K562 (cell line): ENCODE measurements at regions not wholly inside any gene's neighbourhood (a gene's known extent, or its start where the extent isn't known, plus 50 kb on each side); places are given as distances from the start of the nearest gene placed in this dataset.

Source experiments
- ATAC-seq: fragments of 200-7000 bp; cut with Tn5 transposase; 3 replicates; pipeline ENCODE4 v1.9.1; 2020; ENCODE audit warnings: moderate library complexity
- BruUV-seq: library from RNA; stranded (reverse); fragments of 400-500 nt; replicated peaks from 2 replicates; lab custom pipeline; 2021; lab: Mats Ljungman, UMichigan
- CTCF ChIA-PET: fragments of 300-600 bp; formaldehyde crosslinking; extraction: SDS; loops from one replicate; lab custom pipeline; 2021; ENCODE audit warnings: low intra/inter-chr PET ratio; lab: Yijun Ruan, JAX
- POLR2A ChIA-PET: fragments of 300-600, 350-650 bp; sonication (Branson Sonifier 250); formaldehyde crosslinking; extraction: SDS; loops from one replicate; lab custom pipeline; 2021; ENCODE audit warnings: antibody characterized with exemption, inconsistent platforms; lab: Yijun Ruan, JAX
- DNase-seq, 4 experiments: peaks; one replicate each; pipeline versions ENCODE4 v3.0.0 to v3.0.0-alpha.2; 2011 to 2018; ENCODE audit warnings: low spot score in 3 of 4, mixed read lengths in 3 of 4; ENCODE audit errors: extremely low read depth in 1 of 4
- FAIRE-seq: peaks from 2 replicates; lab custom pipeline; 2011; peaks lifted over from hg19 to GRCh38; lab: Jason Lieb, UNC
- H2AFZ ChIP-seq: 2 replicates; pipeline ENCODE4 v1.6.0; 2011; ENCODE audit warnings: low read depth, low read length, control low read depth, inconsistent platforms
- H3K27ac ChIP-seq: fragments of 200-600 bp; 3 replicates; pipeline ENCODE4 v1.8.0; 2011; ENCODE audit warnings: low read depth, mild to moderate bottlenecking, control low read depth, inconsistent platforms, low read length, moderate library complexity, mixed read lengths; ENCODE audit errors: extremely low read depth
- H3K27me3 ChIP-seq, 2 experiments: fragments of 300-600 bp in 1 of 2; 2 replicates in 1 of 2; 3 replicates in 1 of 2; pipeline versions ENCODE4 v1.6.0 to v1.8.0; 2011; ENCODE audit warnings: inconsistent platforms in 2 of 2, low read length in 2 of 2, mild to moderate bottlenecking in 1 of 2, mixed read lengths in 1 of 2, moderate library complexity in 1 of 2; ENCODE audit not compliant: control insufficient read depth in 2 of 2, insufficient read depth in 2 of 2
- H3K36me3 ChIP-seq: fragments of 300-600 bp; 3 replicates; pipeline ENCODE4 v1.8.0; 2011; ENCODE audit warnings: mild to moderate bottlenecking, low read length, inconsistent platforms; ENCODE audit not compliant: control insufficient read depth, insufficient read depth
- H3K4me1 ChIP-seq, 2 experiments: fragments of 200-600 bp in 1 of 2; replicated peaks in 1 of 2; 2 replicates in 1 of 2; 3 replicates in 1 of 2; pipeline versions ENCODE4 v1.5.1 to v1.8.0; 2011; ENCODE audit warnings: inconsistent platforms in 2 of 2, low read length in 2 of 2, mild to moderate bottlenecking in 1 of 2, mixed read lengths in 1 of 2, moderate library complexity in 1 of 2; ENCODE audit not compliant: control insufficient read depth in 2 of 2, insufficient read depth in 2 of 2
- H3K4me2 ChIP-seq: 2 replicates; pipeline ENCODE4 v1.6.1; 2011; ENCODE audit warnings: low read length, control low read depth, inconsistent platforms, mixed read lengths; ENCODE audit not compliant: insufficient read depth
- H3K4me3 ChIP-seq: fragments of 200-600 bp; sonication (generic), shearing (Covaris generic); 2 replicates; pipeline ENCODE4 v1.5.1; 2016; ENCODE audit warnings: control low read depth, inconsistent platforms
- H3K79me2 ChIP-seq: fragments of 200-600 bp; 3 replicates; pipeline ENCODE4 v1.8.0; 2011; ENCODE audit warnings: low read length, inconsistent platforms; ENCODE audit not compliant: control insufficient read depth, insufficient read depth
- H3K9ac ChIP-seq, 2 experiments: 2 replicates each; pipeline versions ENCODE4 v1.6.0 to v1.6.1; 2011; ENCODE audit warnings: low read depth in 2 of 2, low read length in 2 of 2, control low read depth in 1 of 2, inconsistent platforms in 1 of 2, mild to moderate bottlenecking in 1 of 2, mixed read lengths in 1 of 2; ENCODE audit not compliant: insufficient read depth in 1 of 2
- H3K9me1 ChIP-seq: one replicate; pipeline ENCODE4 v1.6.0; 2011; ENCODE audit warnings: inconsistent platforms, mild to moderate bottlenecking, low read length, moderate library complexity; ENCODE audit not compliant: control insufficient read depth, insufficient read depth
- H3K9me3 ChIP-seq: replicated peaks from 2 replicates; pipeline ENCODE4 v1.5.1; 2011; ENCODE audit warnings: low read depth, low read length, inconsistent platforms; ENCODE audit not compliant: control insufficient read depth, insufficient read depth
- H4K20me1 ChIP-seq: replicated peaks from 2 replicates; pipeline ENCODE4 v1.6.1; 2011; ENCODE audit warnings: low read length, inconsistent platforms, mixed read lengths; ENCODE audit not compliant: control insufficient read depth, insufficient read depth
- BRD9 ChIP-seq: fragments of 450-650 bp; IDR thresholded peaks from 2 replicates; pipeline ENCODE4 v1.6.1; 2018; ENCODE audit warnings: low read depth; ENCODE audit not compliant: partially characterized antibody
- EP300 ChIP-seq: IDR thresholded peaks from 2 replicates; pipeline ENCODE4 v1.6.1; 2012; ENCODE audit warnings: low read length, improper control_type of control experiment
- MED1 ChIP-seq: sonication (generic); formaldehyde crosslinking; IDR thresholded peaks from 2 replicates; pipeline ENCODE4 v1.8.1; 2023; ENCODE audit warnings: missing genetic modification reagents, borderline replicate concordance
- NCOA1 ChIP-seq: fragments of 450-650 bp; IDR thresholded peaks from 2 replicates; pipeline ENCODE4 v1.6.1; 2016; ENCODE audit warnings: low read depth
- NFXL1 ChIP-seq: fragments of 450-650 bp; formaldehyde crosslinking; IDR thresholded peaks from 2 replicates; pipeline ENCODE4 v1.4.0; 2021; ENCODE audit warnings: mild to moderate bottlenecking
- ZNF174 ChIP-seq: fragments of 250-450 bp; sonication (Bioruptor Pico); IDR thresholded peaks from 2 replicates; pipeline ENCODE4 v1.4.0; 2020; ENCODE audit warnings: mild to moderate bottlenecking
- WGBS: fragments of 100-300 bp; shearing (Covaris generic); methylation state at CpG from one replicate; pipeline ENCODE4 v1.1.6; 2016; ENCODE audit warnings: low coverage, mixed read lengths; ENCODE audit not compliant: insufficient coverage; ENCODE audit errors: missing lambda C conversion rate; 5-methylcytosine and 5-hydroxymethylcytosine counted together
- in situ Hi-C: fragments of 300-500 bp; cut with MboI; formaldehyde crosslinking; loops from 4 replicates; pipeline ENCODE4 v1.15.0; 2018; ENCODE audit warnings: inconsistent platforms, mixed read lengths
- intact Hi-C: fragments of 100-400 bp; cut with micrococcal nuclease; formaldehyde crosslinking; loops from 2 replicates; pipeline ENCODE4 v1.14.2; 2022
- TF ChIP-seq, protein P1 (sequence below): fragments of 250-450 bp; sonication (Bioruptor Pico); IDR thresholded peaks from 2 replicates; pipeline ENCODE4 v1.5.0; 2022; ENCODE audit warnings: mild to moderate bottlenecking
- TF ChIP-seq, protein P2 (sequence below): fragments of 450-650 bp; formaldehyde crosslinking; IDR thresholded peaks from 2 replicates; pipeline ENCODE4 v1.4.0; 2020; ENCODE audit warnings: mild to moderate bottlenecking, moderate library complexity
- TF ChIP-seq, protein P3 (sequence below), 3 experiments: fragments of 200-800 bp in 1 of 3; fragments of 250-450 bp in 1 of 3; fragments of 450-650 bp in 1 of 3; sonication (Bioruptor Pico) in 1 of 3; sonication (Bioruptor generic) in 1 of 3; formaldehyde crosslinking in 1 of 3; IDR thresholded peaks; 2 replicates each; pipeline versions ENCODE4 v1.6.1 to v1.8.0; 2016 to 2022; ENCODE audit warnings: mild to moderate bottlenecking in 2 of 3, missing genetic modification characterization in 2 of 3, missing compliant biosample characterization in 1 of 3, moderate library complexity in 1 of 3
- TF ChIP-seq, protein P4 (sequence below): fragments of 450-650 bp; IDR thresholded peaks from 2 replicates; pipeline ENCODE4 v1.6.1; 2014; ENCODE audit warnings: low read depth, mild to moderate bottlenecking, moderate library complexity, borderline replicate concordance

DNA sequence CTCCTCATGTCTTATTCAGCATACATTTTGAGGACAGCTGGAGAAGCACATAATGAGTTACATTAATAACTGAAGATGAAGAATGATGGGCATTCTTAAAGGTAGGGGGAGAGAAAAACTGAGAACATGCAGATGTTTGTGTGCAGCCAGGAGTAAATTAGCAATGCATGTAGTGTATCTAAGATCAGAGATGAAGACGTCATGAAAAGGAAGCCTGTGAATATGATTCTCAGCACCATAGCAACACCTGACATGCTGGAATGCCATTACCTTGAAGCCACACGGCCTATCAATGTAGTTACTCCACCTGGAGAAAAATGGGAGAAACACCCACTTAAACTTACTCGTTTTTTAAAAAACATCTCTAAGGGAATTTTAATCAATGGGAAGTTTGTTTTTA lies 607.1 kb downstream of the PTPRC start (continued):
- TF ChIP-seq, protein P1, sequence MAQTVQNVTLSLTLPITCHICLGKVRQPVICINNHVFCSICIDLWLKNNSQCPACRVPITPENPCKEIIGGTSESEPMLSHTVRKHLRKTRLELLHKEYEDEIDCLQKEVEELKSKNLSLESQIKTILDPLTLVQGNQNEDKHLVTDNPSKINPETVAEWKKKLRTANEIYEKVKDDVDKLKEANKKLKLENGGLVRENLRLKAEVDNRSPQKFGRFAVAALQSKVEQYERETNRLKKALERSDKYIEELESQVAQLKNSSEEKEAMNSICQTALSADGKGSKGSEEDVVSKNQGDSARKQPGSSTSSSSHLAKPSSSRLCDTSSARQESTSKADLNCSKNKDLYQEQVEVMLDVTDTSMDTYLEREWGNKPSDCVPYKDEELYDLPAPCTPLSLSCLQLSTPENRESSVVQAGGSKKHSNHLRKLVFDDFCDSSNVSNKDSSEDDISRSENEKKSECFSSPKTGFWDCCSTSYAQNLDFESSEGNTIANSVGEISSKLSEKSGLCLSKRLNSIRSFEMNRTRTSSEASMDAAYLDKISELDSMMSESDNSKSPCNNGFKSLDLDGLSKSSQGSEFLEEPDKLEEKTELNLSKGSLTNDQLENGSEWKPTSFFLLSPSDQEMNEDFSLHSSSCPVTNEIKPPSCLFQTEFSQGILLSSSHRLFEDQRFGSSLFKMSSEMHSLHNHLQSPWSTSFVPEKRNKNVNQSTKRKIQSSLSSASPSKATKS (CRISPR knock-in tag) = no peak
- TF ChIP-seq, protein P2, sequence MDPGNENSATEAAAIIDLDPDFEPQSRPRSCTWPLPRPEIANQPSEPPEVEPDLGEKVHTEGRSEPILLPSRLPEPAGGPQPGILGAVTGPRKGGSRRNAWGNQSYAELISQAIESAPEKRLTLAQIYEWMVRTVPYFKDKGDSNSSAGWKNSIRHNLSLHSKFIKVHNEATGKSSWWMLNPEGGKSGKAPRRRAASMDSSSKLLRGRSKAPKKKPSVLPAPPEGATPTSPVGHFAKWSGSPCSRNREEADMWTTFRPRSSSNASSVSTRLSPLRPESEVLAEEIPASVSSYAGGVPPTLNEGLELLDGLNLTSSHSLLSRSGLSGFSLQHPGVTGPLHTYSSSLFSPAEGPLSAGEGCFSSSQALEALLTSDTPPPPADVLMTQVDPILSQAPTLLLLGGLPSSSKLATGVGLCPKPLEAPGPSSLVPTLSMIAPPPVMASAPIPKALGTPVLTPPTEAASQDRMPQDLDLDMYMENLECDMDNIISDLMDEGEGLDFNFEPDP (CRISPR knock-in tag) = no peak
- TF ChIP-seq ZNF174 (no peak), NFXL1 (CRISPR knock-in tag) (no peak)

DNA sequence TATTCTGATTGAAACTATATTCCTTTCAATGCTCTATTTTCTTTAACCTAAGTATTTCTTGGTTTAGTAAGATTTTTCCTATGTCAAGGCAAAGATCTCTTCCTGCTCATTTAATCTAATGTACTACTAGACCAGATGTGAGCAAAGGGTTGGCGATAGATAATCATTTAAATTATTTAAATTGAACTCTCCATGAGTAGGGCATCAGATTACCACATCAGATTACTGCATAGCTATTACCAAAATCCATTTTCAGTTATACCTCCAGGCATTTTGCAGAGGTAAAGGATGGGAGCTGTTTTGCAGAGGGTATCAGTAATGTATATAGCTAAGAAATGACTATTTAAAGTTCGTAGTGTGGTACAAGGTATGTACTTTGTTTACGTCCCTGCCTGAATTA lies 607.9 kb downstream of the PTPRC start:
- Histone ChIP-seq H3K9me3 (no peaks in the 10 kb centered on the region), H3K79me2 (no peaks in the 10 kb centered on the region), H3K4me3 (no peak overlapping the region), H2AFZ (no peak overlapping the region), H3K9me1 (no peaks in the 10 kb centered on the region), H3K4me1 (no peaks in the 10 kb centered on the region), H3K4me2 (no peak overlapping the region), H3K36me3 (no peaks in the 10 kb centered on the region), H3K27ac (no peak overlapping the region), H4K20me1 (no peaks in the 10 kb centered on the region), H3K27me3 (no peaks in the 10 kb centered on the region), H3K9ac (no peak overlapping the region)
- TF ChIP-seq, protein P3, sequence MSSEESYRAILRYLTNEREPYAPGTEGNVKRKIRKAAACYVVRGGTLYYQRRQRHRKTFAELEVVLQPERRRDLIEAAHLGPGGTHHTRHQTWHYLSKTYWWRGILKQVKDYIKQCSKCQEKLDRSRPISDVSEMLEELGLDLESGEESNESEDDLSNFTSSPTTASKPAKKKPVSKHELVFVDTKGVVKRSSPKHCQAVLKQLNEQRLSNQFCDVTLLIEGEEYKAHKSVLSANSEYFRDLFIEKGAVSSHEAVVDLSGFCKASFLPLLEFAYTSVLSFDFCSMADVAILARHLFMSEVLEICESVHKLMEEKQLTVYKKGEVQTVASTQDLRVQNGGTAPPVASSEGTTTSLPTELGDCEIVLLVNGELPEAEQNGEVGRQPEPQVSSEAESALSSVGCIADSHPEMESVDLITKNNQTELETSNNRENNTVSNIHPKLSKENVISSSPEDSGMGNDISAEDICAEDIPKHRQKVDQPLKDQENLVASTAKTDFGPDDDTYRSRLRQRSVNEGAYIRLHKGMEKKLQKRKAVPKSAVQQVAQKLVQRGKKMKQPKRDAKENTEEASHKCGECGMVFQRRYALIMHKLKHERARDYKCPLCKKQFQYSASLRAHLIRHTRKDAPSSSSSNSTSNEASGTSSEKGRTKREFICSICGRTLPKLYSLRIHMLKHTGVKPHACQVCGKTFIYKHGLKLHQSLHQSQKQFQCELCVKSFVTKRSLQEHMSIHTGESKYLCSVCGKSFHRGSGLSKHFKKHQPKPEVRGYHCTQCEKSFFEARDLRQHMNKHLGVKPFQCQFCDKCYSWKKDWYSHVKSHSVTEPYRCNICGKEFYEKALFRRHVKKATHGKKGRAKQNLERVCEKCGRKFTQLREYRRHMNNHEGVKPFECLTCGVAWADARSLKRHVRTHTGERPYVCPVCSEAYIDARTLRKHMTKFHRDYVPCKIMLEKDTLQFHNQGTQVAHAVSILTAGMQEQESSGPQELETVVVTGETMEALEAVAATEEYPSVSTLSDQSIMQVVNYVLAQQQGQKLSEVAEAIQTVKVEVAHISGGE (CRISPR knock-in tag; IDR thresholded peaks at IDR 0.05) = no peak
- no peak for TF ChIP-seq MED1
- TF ChIP-seq, protein P4, sequence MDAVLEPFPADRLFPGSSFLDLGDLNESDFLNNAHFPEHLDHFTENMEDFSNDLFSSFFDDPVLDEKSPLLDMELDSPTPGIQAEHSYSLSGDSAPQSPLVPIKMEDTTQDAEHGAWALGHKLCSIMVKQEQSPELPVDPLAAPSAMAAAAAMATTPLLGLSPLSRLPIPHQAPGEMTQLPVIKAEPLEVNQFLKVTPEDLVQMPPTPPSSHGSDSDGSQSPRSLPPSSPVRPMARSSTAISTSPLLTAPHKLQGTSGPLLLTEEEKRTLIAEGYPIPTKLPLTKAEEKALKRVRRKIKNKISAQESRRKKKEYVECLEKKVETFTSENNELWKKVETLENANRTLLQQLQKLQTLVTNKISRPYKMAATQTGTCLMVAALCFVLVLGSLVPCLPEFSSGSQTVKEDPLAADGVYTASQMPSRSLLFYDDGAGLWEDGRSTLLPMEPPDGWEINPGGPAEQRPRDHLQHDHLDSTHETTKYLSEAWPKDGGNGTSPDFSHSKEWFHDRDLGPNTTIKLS = no peak
- no peak for TF ChIP-seq EP300
- TF ChIP-seq NCOA1 = no peak
- no peak for TF ChIP-seq BRD9
- ATAC-seq = no peak
- ChIA-PET POLR2A (interaction anchor here (0.7 kb wide), 1 partner anchor 39 kb away, joined by 3 read pairs; no protein-coding TSS in a partner anchor), CTCF (no interaction called here)
- intact Hi-C loops = no loop called here
- BruUV-seq = no TSS peak
- DNase-seq = no peak
- in situ Hi-C loops = no loop called here
- FAIRE-seq = no peak
- WGBS = 2% methylated on average over 3 of the region's 3 CpGs
